ENCODE measurements at regions not wholly inside any gene's neighbourhood (a gene's known extent, or its start where the extent isn't known, plus 50 kb on each side); places are given as distances from the start of the nearest gene placed in this dataset.

- Mint-ChIP-seq H3K36me3 (no peaks in the 10 kb centered on the region), H3K27ac (no peak overlapping the region), H3K4me3 (no peak overlapping the region), H3K27me3 (ENCODE audit: low read depth in 3 of 3) (peaks cover 0 to 2% (median 0%) of the 10 kb centered on the region in 3 donors), H3K9me3 (peaks cover 0 to 6% (median 0%) of the 10 kb centered on the region in 6 donors), H3K4me1 (no peaks in the 10 kb centered on the region)
- no peak for DNase-seq
Observed at GRCh38 chr16:51349626-51350025, 198.6 kb upstream of the SALL1 start.

- Mint-ChIP-seq H3K4me3 (no peak overlapping the region), H3K9me3 (peaks cover 0 to 6% (median 0%) of the 10 kb centered on the region in 6 donors), H3K4me1 (no peaks in the 10 kb centered on the region), H3K27ac (no peak overlapping the region), H3K36me3 (no peaks in the 10 kb centered on the region), H3K27me3 (ENCODE audit: low read depth in 3 of 3) (peaks cover 0 to 2% (median 0%) of the 10 kb centered on the region in 3 donors)
- no peak for DNase-seq
Observed at GRCh38 chr16:51343411-51343810, 192.3 kb upstream of the SALL1 start.

- peaks cover 0 to 7% (median 2%) of the 10 kb centered on the region in 6 donors for H3K9me3 Mint-ChIP-seq
- no peak overlapping the region for H3K4me3 Mint-ChIP-seq
- H3K36me3 Mint-ChIP-seq: no peaks in the 10 kb centered on the region
Observed at GRCh38 chr16:51341204-51341603, 190.1 kb upstream of the SALL1 start.

GRCh38 chr16:51337662-51338061 is 186.6 kb upstream of the SALL1 start:
- Mint-ChIP-seq H3K4me1 (no peaks in the 10 kb centered on the region), H3K9me3 (peaks cover 0 to 12% (median 2%) of the 10 kb centered on the region in 6 donors), H3K36me3 (no peaks in the 10 kb centered on the region), H3K4me3 (no peak overlapping the region), H3K27ac (no peak overlapping the region), H3K27me3 (ENCODE audit: low read depth in 3 of 3) (peaks cover 0 to under 1% (median 0%) of the 10 kb centered on the region in 3 donors)
- DNase-seq: no peak

More at GRCh38 chr16:51341204-51341603, 190.1 kb upstream of the SALL1 start:
- no peak overlapping the region for H3K27ac Mint-ChIP-seq
- H3K4me1 Mint-ChIP-seq: no peaks in the 10 kb centered on the region
- DNase-seq: no peak
- peaks cover 0 to 2% (median 0%) of the 10 kb centered on the region in 3 donors for H3K27me3 Mint-ChIP-seq (ENCODE audit: low read depth in 3 of 3)

- no peak for DNase-seq
- Mint-ChIP-seq H3K36me3 (no peaks in the 10 kb centered on the region), H3K9me3 (peaks cover 0 to 10% (median 2%) of the 10 kb centered on the region in 6 donors), H3K4me3 (no peak overlapping the region), H3K27ac (no peak overlapping the region), H3K27me3 (ENCODE audit: low read depth in 3 of 3) (peaks cover 2 to 3% (median 2%) of the 10 kb centered on the region in 3 donors), H3K4me1 (no peaks in the 10 kb centered on the region)
Observed at GRCh38 chr16:51328733-51329132, 177.7 kb upstream of the SALL1 start.

- Mint-ChIP-seq H3K27me3 (ENCODE audit: low read depth in 3 of 3) (peaks cover 1 to 3% (median 2%) of the 10 kb centered on the region in 3 donors), H3K4me1 (no peaks in the 10 kb centered on the region), H3K27ac (no peak overlapping the region), H3K4me3 (no peak overlapping the region), H3K36me3 (no peaks in the 10 kb centered on the region), H3K9me3 (peaks cover 0 to 5% (median 2%) of the 10 kb centered on the region in 6 donors)
- DNase-seq: no peak
Observed at GRCh38 chr16:51327001-51327400, 175.9 kb upstream of the SALL1 start.

GRCh38 chr16:51326131-51326856 is 175.2 kb upstream of the SALL1 start:
- Mint-ChIP-seq H3K27me3 (ENCODE audit: low read depth in 3 of 3) (peaks cover 1 to 4% (median 2%) of the 10 kb centered on the region in 3 donors), H3K4me1 (no peaks in the 10 kb centered on the region), H3K9me3 (peaks cover 0 to 5% (median 2%) of the 10 kb centered on the region in 6 donors), H3K36me3 (no peaks in the 10 kb centered on the region), H3K4me3 (no peak overlapping the region), H3K27ac (no peak overlapping the region)
- DNase-seq: no peak

- no peak for DNase-seq
- Mint-ChIP-seq H3K27me3 (ENCODE audit: low read depth in 3 of 3) (peaks cover 0 to 2% (median 1%) of the 10 kb centered on the region in 3 donors), H3K4me1 (no peaks in the 10 kb centered on the region), H3K9me3 (peaks cover 0 to 2% (median 0%) of the 10 kb centered on the region in 6 donors), H3K4me3 (no peak overlapping the region), H3K27ac (no peak overlapping the region), H3K36me3 (no peaks in the 10 kb centered on the region)
Observed at GRCh38 chr16:51321251-51321650, 170.2 kb upstream of the SALL1 start.

GRCh38 chr16:51317575-51317974 is 166.5 kb upstream of the SALL1 start:
- no peak overlapping the region for H3K27ac Mint-ChIP-seq
- no peaks in the 10 kb centered on the region for H3K4me1 Mint-ChIP-seq
- DNase-seq: no peak
- no peak overlapping the region for H3K4me3 Mint-ChIP-seq
- H3K9me3 Mint-ChIP-seq: peaks cover 0 to 1% (median 0%) of the 10 kb centered on the region in 6 donors
- peaks cover 0 to 2% (median 0%) of the 10 kb centered on the region in 3 donors for H3K27me3 Mint-ChIP-seq (ENCODE audit: low read depth in 3 of 3)
- no peaks in the 10 kb centered on the region for H3K36me3 Mint-ChIP-seq

- Mint-ChIP-seq H3K4me1 (no peaks in the 10 kb centered on the region), H3K27me3 (ENCODE audit: low read depth in 3 of 3) (no peaks in the 10 kb centered on the region), H3K9me3 (peaks cover 0 to 5% (median 0%) of the 10 kb centered on the region in 6 donors), H3K27ac (no peak overlapping the region), H3K36me3 (no peaks in the 10 kb centered on the region), H3K4me3 (no peak overlapping the region)
- DNase-seq: no peak
Observed at GRCh38 chr16:51313198-51313597, 162.1 kb upstream of the SALL1 start.

- no peak overlapping the region for H3K27ac Mint-ChIP-seq
- H3K27me3 Mint-ChIP-seq (ENCODE audit: low read depth in 3 of 3): peaks cover 0 to under 1% (median 0%) of the 10 kb centered on the region in 3 donors
- no peaks in the 10 kb centered on the region for H3K36me3 Mint-ChIP-seq
- no peaks in the 10 kb centered on the region for H3K4me1 Mint-ChIP-seq
- H3K9me3 Mint-ChIP-seq: peaks cover 0 to 5% (median 0%) of the 10 kb centered on the region in 6 donors
- no peak overlapping the region for H3K4me3 Mint-ChIP-seq
- no peak for DNase-seq
Observed at GRCh38 chr16:51312363-51313150, 161.5 kb upstream of the SALL1 start.

- Mint-ChIP-seq H3K9me3 (peaks cover 0 to 9% (median 2%) of the 10 kb centered on the region in 6 donors), H3K27ac (no peak overlapping the region), H3K4me1 (no peaks in the 10 kb centered on the region), H3K27me3 (ENCODE audit: low read depth in 3 of 3) (peaks cover 0 to 3% (median 0%) of the 10 kb centered on the region in 3 donors), H3K4me3 (no peak overlapping the region), H3K36me3 (no peaks in the 10 kb centered on the region)
- no peak for DNase-seq
Observed at GRCh38 chr16:51310159-51310558, 159.1 kb upstream of the SALL1 start.

- Mint-ChIP-seq H3K27ac (no peak overlapping the region), H3K4me3 (no peak overlapping the region), H3K4me1 (no peaks in the 10 kb centered on the region), H3K36me3 (no peaks in the 10 kb centered on the region), H3K27me3 (ENCODE audit: low read depth in 3 of 3) (peaks cover 0 to 6% (median 3%) of the 10 kb centered on the region in 3 donors), H3K9me3 (peaks cover 0 to 4% (median 2%) of the 10 kb centered on the region in 6 donors)
- no peak for DNase-seq
Observed at GRCh38 chr16:51306886-51307595, 156.0 kb upstream of the SALL1 start.

Measured in immature natural killer cell (primary cell).